NT2/D1 (cell line): ENCODE measurements at regions not wholly inside any gene's neighbourhood (a gene's known extent, or its start where the extent isn't known, plus 50 kb on each side); places are given as distances from the start of the nearest gene placed in this dataset.

Source experiments
- DNase-seq: peaks from one replicate; pipeline ENCODE4 v3.0.0-alpha.2; 2011; ENCODE audit warnings: low read depth, low spot score
- H3K27me3 ChIP-seq: 2 replicates; pipeline ENCODE4 v1.6.0; 2011; ENCODE audit warnings: mild to moderate bottlenecking; ENCODE audit not compliant: insufficient read length, insufficient read depth
- H3K36me3 ChIP-seq: 2 replicates; pipeline ENCODE4 v1.6.1; 2011; ENCODE audit warnings: mild to moderate bottlenecking, low read length, mixed read lengths; ENCODE audit not compliant: insufficient read depth, insufficient read length
- H3K4me1 ChIP-seq: 2 replicates; pipeline ENCODE4 v1.5.1; 2011; ENCODE audit not compliant: insufficient read depth, insufficient read length
- H3K4me3 ChIP-seq: 2 replicates; pipeline ENCODE4 v1.5.1; 2011; ENCODE audit warnings: low read depth; ENCODE audit not compliant: insufficient read length
- H3K9ac ChIP-seq: 2 replicates; pipeline ENCODE4 v1.6.0; 2011; ENCODE audit warnings: low read depth; ENCODE audit not compliant: insufficient read length
- H3K9me3 ChIP-seq: 2 replicates; pipeline ENCODE4 v1.5.1; 2011; ENCODE audit warnings: mild to moderate bottlenecking, low read length; ENCODE audit not compliant: insufficient read depth
- SUZ12 ChIP-seq: IDR thresholded peaks from 2 replicates; pipeline ENCODE4 v1.6.1; 2011; ENCODE audit not compliant: insufficient read length, insufficient read depth; ENCODE audit errors: extremely low read depth
- YY1 ChIP-seq: IDR thresholded peaks from 2 replicates; pipeline ENCODE4 v1.6.1; 2011; ENCODE audit not compliant: insufficient read length, insufficient read depth
- ZNF274 ChIP-seq: IDR thresholded peaks from 2 replicates; pipeline ENCODE4 v1.6.1; 2011; ENCODE audit warnings: mild to moderate bottlenecking, low read depth, low read length

DNA sequence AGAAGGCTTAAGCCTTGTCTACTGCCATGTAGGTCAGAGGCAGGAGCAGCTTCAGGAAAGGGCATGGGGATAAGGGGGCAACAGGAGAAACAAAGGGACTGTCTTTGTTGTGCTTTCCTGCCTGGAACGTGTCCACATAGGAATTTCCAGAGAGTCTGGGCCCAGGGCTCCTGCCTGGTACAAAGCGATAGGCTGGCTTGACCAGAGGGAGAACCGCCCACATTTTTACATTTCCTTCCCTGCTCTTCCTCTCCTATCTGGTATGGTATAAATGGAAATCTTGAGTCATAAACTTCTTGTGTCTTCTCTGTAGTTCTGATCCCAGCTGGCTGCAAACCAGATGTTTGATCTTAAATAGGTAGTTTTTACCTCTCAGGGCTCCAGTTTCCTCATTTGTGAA lies 414.8 kb downstream of the HRH4 start:
- Histone ChIP-seq H3K4me1 (peaks cover 4% of the 10 kb centered on the region), H3K36me3 (no peaks in the 10 kb centered on the region), H3K4me3 (no peak overlapping the region), H3K9me3 (no peaks in the 10 kb centered on the region), H3K9ac (no peak overlapping the region), H3K27me3 (no peaks in the 10 kb centered on the region)
- DNase-seq: no peak
- TF ChIP-seq YY1 (no peak), ZNF274 (no peak), SUZ12 (no peak)

DNA sequence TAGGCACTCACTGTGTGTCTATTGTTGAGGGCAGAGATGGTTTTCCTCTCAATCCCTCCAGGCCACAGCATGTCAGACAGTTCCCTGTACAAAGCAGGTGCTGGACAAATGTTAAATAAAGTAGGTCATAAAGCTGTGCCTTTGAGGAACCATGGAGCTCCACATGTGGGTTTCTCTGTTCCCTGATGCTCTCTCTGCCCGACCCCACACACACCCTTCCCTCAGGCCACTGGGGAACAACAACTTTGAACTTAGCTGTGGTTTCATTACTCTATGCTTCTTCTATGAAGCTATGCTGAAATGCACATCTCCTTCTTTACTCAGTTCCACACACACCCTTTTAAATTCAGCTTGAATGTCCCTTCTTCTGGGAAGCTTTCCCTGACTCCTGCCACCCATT lies 415.3 kb downstream of the HRH4 start:
- H3K27me3 ChIP-seq: no peaks in the 10 kb centered on the region
- no peaks in the 10 kb centered on the region for H3K9me3 ChIP-seq
- no peak for DNase-seq
- no peak overlapping the region for H3K9ac ChIP-seq
- TF ChIP-seq ZNF274: no peak
- no peak for TF ChIP-seq YY1
- TF ChIP-seq SUZ12: no peak
- no peaks in the 10 kb centered on the region for H3K36me3 ChIP-seq
- H3K4me1 ChIP-seq: peaks cover 4% of the 10 kb centered on the region
- no peak overlapping the region for H3K4me3 ChIP-seq

DNA sequence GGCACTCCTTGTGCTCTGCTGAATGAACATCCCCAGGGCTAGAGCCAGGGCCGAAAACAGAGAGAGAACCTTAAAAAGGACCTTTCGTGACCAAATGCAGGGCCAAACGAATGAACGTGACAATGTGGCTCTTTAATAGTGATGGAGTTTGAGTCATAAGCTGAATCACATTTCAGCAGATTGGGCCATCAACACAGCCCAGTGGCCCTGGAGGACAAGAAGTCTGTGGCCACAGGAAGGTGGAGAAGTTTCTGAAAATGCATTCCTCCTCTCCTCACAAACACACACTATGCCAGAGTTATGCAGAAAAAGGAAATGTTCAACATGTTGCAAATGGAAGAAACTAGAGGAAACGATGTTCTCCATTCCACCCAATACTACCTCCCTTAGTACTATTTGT lies 415.8 kb downstream of the HRH4 start:
- Histone ChIP-seq H3K27me3 (no peaks in the 10 kb centered on the region), H3K9me3 (no peaks in the 10 kb centered on the region), H3K4me3 (no peak overlapping the region), H3K36me3 (no peaks in the 10 kb centered on the region), H3K4me1 (peaks cover 4% of the 10 kb centered on the region), H3K9ac (no peak overlapping the region)
- DNase-seq: no peak
- TF ChIP-seq ZNF274: no peak
- TF ChIP-seq YY1: no peak
- TF ChIP-seq SUZ12: no peak

DNA sequence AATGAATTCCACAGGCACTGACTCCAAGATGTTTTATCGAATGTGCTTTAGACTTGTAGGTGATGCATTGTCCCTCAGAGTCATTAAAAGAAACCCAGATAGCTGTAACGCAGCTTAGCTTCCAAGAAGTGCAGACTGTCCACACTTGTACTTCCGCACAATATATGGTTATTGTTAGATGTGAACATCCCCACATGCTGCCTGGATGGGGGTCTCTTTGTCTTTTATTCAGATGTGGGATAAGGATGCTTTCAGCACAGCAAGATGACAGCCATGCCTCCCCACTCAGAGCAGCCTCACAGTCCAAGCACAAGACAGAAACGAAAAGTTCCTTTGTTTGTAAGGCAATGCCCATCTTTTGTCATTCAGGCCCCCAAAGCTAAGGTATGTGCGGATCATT lies 416.6 kb downstream of the HRH4 start:
- no peak for TF ChIP-seq ZNF274
- TF ChIP-seq SUZ12: no peak
- no peak for TF ChIP-seq YY1
- Histone ChIP-seq H3K4me1 (peaks cover 4% of the 10 kb centered on the region), H3K27me3 (no peaks in the 10 kb centered on the region), H3K4me3 (no peak overlapping the region), H3K9me3 (no peaks in the 10 kb centered on the region), H3K36me3 (no peaks in the 10 kb centered on the region), H3K9ac (no peak overlapping the region)
- no peak for DNase-seq

DNA sequence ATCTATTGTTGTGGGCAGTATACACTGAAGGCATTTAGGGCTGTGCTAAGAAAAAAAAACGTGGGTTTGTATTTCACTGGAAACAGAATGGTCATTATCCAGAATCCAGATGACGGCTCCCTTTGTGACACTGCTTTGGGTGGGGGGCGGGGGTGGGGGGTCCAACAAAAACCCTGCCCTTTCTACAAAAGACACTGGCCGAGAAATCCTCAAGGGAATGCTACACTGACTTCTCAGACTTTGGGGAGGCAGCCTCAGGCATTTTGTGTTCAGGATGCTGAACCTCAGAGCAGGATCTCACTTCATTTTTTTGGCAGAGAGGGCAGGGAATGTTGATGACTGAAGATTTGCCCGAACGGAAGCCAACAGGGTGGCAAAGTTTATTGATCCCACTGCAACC lies 417.1 kb downstream of the HRH4 start:
- DNase-seq: no peak

DNA sequence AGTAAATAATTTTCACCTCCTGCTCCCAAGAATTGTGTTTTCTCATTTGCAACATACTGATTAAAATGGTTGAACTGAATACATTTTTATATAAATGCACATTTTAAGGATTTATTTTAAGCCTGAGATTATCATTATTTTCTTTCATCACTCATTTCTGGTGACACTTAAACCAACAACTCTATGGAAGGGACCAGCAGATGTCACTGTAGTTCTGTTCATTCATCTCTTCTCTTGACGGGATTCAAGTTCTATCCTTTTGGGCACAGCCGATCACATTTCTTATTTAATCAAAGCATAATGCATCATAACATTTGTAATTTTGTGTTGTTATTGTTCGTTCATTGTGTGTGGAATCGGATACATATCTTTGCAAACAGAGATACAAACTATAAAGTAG lies 417.9 kb downstream of the HRH4 start:
- H3K36me3 ChIP-seq: no peaks in the 10 kb centered on the region
- no peak for TF ChIP-seq ZNF274
- no peak for TF ChIP-seq YY1
- no peak for TF ChIP-seq SUZ12
- H3K9me3 ChIP-seq: no peaks in the 10 kb centered on the region
- peak; percentile 22 for DNase-seq
- H3K27me3 ChIP-seq: no peaks in the 10 kb centered on the region
- H3K4me3 ChIP-seq: no peak overlapping the region
- H3K4me1 ChIP-seq: peaks cover 4% of the 10 kb centered on the region
- H3K9ac ChIP-seq: no peak overlapping the region

More for the DNA sequence above, 417.1 kb downstream of the HRH4 start:
- H3K9me3 ChIP-seq: no peaks in the 10 kb centered on the region
- no peak overlapping the region for H3K9ac ChIP-seq
- TF ChIP-seq SUZ12: no peak
- no peak for TF ChIP-seq YY1
- no peak for TF ChIP-seq ZNF274
- H3K36me3 ChIP-seq: no peaks in the 10 kb centered on the region
- no peaks in the 10 kb centered on the region for H3K27me3 ChIP-seq
- H3K4me1 ChIP-seq: peaks cover 4% of the 10 kb centered on the region
- H3K4me3 ChIP-seq: no peak overlapping the region

DNA sequence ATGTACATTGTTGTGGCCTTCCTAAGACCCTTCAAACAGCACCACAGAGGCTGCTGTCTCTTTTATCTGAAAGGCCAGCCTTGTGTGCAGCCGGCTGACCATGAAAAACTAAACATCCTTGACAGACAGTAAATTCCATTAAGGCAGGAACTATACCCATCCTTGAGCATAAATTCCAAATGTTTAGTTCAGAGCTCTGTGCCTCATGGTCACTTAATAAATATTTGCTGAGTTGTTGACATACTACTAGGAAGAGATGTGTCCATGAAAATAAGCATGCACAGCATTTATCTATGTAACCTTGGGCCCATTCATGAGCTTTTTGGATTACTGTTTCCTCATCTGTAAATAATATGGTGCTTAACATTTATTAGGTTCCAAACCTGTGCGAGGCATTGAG lies 424.8 kb downstream of the HRH4 start:
- Histone ChIP-seq H3K4me1 (no peaks in the 10 kb centered on the region), H3K9me3 (no peaks in the 10 kb centered on the region), H3K4me3 (no peak overlapping the region), H3K36me3 (no peaks in the 10 kb centered on the region), H3K9ac (no peak overlapping the region), H3K27me3 (no peaks in the 10 kb centered on the region)
- TF ChIP-seq SUZ12 (no peak), YY1 (no peak)
- DNase-seq: no peak

DNA sequence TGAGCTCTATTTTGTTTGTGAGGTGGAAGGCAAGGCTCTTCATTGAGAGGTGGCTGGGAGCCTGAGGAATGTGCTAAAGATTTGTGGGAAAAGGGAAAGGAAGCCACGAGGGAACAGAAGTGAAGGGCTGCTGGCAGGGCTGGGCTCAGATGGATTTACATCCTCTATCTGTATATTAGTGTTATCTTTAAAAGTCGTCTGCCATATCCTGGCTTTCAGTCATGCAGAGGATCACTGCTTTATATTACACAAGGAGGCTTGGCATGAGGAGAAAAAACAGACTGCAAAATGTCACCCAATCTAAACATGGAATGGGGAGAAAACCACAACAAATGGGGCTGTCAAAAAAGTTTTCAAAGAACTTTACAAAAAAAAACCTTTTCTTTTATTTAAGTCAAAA lies 434.4 kb downstream of the HRH4 start:
- Histone ChIP-seq H3K9me3 (no peaks in the 10 kb centered on the region), H3K36me3 (no peaks in the 10 kb centered on the region), H3K4me3 (no peak overlapping the region), H3K27me3 (no peaks in the 10 kb centered on the region), H3K9ac (no peak overlapping the region), H3K4me1 (no peaks in the 10 kb centered on the region)
- no peak for DNase-seq
- TF ChIP-seq ZNF274 (no peak), YY1 (no peak), SUZ12 (no peak)
